ENCODE measurements at regions not wholly inside any gene's neighbourhood (a gene's known extent, or its start where the extent isn't known, plus 50 kb on each side); places are given as distances from the start of the nearest gene placed in this dataset.

- peak in 1 of 3 donors; percentile 30 for TF ChIP-seq POLR2AphosphoS5 (IDR thresholded peaks at IDR 0.05)
- no peak for TF ChIP-seq POLR2A (IDR thresholded peaks at IDR 0.05)
- TF ChIP-seq CTCF (IDR thresholded peaks at IDR 0.05) = no peak
Measured at GRCh38 chr7:136086712-136087111, 109.6 kb upstream of the MTPN start.

All from transverse colon (tissue), 4 donors.